Activated T-cell treated with anti-CD3 and anti-CD28 coated beads for 48 hours (primary cell): ENCODE measurements at regions not wholly inside any gene's neighbourhood (a gene's known extent, or its start where the extent isn't known, plus 50 kb on each side); places are given as distances from the start of the nearest gene placed in this dataset.

Experiments used
- DNase-seq: peaks from one replicate; pipeline ENCODE4 v3.0.0-alpha.2; 2020; ENCODE audit warnings: low read depth

DNA sequence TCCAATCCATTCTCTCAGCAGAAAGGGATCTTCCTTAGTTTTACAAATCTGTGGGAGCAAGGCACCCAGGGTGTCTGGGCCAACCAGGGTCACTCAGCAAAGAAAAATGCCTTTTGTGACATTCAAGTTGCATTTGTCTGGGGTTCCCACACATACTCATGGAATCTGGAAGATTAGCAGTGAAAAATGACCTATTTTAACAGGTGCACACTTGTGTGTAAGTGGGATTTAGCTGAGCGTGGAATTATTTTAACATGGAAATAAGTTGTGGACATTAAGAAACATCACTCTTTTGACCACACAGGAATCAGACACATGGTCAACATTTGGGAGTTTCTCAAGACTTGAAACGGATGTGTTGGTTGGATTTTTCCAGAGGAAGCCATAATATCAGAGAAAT, 234.9 kb downstream of the OPA1 start:
- DNase-seq = no peak

DNA sequence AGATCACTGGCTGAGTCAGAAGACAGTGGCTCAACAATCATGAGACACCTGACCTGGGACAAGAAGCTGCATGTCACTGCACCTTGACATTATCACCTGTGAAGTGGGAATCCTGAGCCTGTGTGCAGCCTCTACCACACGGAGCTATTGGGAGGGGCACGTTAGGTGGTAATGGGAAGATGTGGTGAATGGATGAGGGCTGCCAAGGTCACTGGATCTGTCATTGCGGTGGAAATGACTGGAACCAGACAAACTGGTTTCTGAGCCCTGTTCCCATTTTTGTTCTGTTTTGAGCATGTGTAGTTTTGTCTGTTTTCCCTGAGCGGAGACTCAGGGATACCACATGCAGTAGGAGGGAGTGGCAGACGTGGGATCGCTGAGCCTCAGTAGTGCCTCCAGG, 235.5 kb downstream of the OPA1 start:
- DNase-seq = no peak

DNA sequence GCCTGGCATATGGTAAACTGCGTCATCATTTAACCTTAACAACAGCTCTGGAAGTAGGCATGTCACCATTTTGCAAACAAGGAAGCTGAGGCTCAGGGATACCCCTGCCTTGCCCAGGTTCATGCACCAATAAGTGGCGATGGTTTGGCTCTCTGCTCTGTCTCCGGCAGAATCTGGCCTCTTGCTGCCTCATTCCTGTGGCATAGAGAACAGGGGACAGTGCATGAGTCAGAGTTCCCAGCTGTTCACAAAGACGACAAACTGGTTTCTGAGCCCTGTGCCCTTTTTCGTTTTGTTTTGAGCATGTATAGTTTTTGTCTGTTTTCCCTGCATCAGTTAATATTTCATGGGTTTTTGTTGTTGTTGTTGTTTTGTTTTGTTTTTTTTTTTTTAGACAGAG, 236.8 kb downstream of the OPA1 start:
- DNase-seq = no peak

DNA sequence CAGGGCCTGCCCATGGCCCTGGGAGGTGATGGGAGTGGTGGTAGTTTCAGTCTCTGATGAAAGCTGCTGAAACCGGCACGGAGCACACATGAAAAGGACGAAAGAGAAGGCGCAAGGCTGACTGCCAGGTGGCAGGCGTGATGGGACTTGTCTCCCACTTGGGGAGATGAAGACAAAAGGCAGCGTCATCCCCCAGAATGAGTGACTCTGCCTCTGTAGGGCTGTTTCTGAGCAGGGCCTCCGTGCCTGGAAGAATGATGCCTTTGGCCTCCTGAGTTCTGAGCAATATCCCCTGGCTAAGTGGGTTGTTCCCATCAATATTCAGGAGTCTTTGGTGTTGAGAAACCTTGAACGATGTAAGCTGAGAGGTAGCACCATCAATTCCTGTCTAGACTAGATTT, 237.8 kb downstream of the OPA1 start:
- no peak for DNase-seq

DNA sequence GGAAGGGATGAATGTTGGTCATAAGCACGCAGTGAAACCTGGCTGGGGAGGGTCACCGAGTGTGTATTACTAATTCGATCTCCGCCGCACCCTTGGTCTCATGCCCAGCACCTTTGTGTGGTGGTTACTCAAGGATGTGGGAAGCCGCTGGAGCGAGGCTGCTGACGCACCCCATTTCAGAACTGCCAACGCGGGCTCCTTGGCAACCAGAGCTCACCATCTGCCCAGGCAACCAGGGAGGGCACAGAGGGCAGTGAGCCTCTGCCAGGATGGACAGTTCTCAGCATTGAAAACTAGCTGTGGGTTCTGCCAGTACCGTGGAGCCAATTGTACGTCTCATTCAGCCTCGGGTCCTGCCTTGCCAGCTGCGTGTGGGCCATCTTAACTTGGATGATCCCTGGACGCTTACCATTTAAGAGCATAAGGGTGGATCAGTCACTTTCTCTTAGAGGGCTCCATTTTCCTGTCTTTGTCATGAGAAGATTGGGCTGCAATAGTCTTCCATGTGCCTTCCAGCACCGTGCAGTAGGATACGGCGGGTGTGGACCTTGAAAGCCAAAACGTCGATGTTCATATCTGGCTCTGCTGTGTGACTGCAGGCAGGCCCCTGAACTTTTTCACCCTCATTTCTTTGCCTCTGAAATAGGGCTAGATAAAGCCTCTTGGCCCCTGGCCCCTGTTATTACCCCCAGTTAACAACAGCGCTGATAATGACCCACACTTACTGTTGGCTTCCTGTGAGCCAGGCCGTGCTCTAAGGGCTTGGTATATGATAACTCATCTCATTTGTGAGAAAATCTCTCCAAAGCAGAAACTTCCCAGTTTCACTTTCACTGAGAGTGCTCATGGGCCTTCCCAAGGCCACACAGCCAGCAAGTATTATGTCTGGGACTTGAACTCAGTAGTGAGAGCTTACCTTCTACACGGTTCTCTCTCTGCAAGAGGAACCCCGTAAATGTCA, 238.8 kb downstream of the OPA1 start:
- DNase-seq = no peak

DNA sequence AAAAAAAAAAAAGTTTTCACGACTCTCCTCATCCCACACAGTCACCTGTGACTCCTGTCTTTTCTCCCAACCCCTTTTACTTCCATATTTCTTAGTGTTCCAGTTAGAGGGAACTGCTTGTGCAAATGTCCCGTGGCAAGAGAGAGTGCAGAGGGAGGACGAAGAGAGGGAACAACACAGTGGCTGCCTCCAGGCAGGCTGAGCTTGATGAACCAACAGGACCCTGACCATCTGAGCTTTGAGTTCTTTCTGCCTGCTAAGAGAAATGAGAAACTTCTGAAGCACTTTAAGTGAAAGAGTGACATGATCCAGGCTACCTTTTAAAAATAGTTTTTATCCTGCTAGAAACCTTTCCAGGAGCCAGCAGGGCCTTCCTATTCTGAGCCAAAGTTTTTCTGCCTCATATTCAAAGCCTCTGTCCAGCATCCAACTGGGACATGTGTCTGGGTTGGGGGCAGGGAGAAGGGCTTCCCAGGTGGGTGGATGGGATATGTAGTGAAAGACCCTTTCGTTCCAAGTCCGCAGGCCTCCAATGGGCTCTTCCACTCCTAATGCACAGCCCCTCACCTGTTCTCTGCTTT, 239.9 kb downstream of the OPA1 start:
- DNase-seq = no peak

DNA sequence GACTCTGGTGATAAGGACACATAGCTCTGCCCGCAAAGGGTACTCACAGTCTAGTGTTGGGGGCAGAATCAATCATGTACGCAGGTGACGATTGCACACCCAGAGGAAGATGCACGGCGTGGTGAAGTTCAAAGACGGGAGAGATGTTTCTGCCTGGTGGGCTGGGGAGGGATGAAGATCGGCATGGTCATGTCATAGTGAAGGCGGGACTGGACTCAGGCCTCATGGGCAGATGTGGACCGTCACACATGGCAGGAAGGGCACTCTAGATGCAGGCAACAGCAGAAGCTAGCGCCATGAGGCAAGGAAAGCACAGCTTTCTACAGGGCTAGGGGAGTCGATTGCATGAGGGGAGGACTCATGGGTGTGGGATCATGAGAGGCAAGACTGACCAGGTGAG, 240.6 kb downstream of the OPA1 start:
- no peak for DNase-seq

DNA sequence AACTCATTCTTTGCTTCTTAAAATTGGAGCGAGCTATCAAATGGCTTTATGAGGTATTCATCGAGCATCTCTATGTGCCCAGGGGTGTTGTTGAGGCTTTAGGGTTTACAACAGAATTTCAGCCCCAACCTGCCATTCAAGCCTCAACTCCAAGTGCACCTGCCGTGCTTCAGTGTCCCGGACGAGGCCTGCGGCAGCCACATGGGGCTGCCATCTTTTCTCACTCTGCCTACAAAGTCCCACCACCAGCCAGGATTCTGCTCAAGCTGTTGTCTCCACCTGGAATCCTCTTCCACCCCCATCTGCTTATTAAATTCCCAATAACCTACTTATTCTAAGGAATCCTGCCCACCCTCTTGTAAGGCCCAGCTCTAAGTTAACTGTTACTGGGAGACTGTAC, 242.4 kb downstream of the OPA1 start:
- no peak for DNase-seq

DNA sequence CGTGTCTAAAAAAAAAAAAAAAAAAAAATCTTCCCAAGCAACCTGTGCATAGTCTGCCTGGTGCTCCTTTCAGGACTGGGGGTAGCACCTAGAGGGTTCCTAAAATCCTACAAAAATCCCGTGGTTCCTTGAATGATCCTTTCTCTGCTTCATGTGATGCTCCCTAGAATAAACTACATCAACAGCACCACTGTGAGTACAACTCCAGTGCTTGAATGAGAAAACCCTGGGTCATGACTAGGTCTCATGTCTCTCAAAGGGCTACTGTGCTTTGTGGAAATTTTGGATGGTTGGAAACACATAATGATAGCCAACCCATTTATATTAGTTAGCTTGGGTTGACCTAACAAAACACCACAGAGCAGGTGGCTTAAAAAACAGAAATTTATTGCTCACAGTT, 243.5 kb downstream of the OPA1 start:
- DNase-seq = no peak

DNA sequence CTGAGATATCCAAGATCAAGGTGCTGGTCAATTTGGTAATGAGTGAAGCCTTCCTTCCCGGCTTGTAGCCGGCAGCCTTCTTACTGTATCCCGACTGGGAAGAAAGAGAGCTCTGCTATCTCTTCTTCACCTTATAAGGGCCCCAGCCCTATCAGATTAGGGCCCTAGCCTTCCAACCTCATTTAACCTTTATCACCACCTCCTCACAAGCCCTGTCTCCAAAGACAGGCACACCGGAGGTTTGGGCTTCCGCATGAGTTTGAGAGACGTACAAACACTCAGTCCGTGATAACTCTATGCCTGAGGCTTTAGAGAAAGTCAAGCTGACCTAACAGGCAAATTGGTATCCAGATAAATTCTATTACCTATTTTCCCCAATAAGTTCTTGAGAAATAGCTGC, 243.9 kb downstream of the OPA1 start:
- no peak for DNase-seq

DNA sequence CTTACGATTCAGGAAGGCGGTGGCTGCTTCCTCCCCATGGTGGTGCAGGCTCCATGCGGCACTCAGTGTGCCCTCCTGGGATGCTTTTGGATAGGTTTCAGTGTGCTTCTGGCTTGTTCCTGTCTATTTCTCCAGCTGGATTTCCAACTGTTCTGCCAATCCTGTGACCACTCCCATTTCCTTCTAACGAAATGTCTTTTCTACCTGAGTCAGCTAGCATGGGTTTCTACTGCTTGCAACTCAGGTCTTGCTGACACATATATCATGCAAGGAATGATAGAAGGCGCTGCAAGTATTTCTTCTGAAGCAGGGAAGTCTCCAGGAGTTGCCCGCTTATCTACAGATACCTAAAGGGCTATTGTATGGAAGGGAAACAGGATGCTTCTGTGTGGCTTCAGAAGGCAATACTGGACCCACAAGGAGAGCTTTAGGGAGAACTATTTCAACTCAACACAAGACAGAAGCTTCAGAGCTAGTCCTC, 244.4 kb downstream of the OPA1 start:
- no peak for DNase-seq

DNA sequence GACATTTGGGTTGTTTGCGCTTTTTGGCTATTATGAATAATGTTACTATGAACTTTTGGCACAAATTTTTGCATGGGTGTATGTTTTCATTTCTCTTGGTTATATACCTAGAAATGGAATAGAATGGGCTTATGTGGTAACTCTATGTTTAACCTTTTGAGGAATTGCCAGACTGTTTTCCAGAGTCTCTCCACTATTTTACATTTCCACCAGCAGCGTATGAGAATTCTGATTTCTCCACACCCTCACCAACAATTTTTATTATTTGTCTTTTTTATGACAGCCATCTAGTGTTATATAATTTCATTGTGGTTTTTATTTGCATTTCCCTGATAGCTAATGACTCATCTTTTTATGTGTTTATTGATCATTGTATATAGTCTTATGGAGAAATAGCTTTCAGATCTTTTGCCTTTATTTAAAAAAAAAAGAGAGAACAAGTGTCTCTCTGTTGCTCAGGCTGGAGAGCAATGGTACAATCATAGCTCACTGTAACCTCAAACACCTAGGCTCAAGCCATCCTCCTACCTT, 247.2 kb downstream of the OPA1 start:
- no peak for DNase-seq

DNA sequence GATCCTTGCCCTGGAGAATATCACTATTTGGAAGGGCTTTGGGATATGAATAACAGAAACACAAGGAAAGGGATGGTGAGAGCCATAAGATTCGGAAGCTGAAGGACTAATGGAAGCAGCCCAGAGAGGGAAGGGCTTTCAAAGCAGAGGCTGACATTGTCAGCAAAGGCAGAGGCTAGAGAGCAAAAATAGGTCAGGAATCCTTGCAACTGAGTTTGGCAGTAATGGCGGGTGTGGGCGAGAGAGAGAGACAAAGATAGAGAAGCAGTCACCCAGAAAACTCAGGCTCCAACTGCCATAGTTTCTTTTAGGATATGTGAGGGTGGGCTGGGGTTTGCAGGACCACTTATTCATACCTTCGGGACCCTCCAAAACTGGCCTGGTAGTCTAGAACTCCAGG, 248.6 kb downstream of the OPA1 start:
- DNase-seq = no peak

DNA sequence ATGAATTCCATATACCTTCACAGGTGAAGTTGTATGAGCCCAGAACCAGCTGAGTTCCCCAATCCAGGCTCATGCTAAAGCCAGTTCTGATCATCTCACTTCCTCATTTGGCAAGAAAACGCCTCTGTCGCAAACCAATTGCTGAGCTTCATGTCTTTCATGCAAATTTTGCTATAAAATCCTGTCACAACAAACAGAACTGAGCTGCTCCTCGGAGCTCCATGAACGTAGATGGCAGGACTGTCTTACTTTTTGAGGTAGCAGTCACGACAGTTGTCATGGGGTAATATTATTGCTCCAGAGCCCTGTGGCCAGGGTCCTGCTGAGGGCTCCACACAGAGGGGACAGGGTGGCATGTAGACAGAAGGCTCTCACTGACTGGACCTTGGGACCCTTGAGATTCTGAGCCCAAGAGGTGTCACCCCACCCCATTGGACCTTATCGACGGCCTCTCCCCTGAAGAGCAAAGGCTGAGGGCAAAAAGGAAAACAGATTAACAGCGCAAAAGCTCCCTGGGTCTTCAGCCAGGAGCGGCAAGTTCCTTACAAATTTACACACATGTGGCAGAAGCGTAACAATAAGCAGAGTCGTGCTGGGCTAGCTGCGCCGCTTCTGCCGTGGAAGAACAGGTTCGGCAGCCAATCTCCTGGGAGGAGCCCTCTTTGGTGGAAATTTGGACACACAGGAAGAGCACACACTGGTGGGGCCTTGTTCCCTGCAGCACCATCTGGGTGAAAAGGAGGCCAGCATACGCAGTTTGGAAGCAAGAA, 249.2 kb downstream of the OPA1 start:
- no peak for DNase-seq

DNA sequence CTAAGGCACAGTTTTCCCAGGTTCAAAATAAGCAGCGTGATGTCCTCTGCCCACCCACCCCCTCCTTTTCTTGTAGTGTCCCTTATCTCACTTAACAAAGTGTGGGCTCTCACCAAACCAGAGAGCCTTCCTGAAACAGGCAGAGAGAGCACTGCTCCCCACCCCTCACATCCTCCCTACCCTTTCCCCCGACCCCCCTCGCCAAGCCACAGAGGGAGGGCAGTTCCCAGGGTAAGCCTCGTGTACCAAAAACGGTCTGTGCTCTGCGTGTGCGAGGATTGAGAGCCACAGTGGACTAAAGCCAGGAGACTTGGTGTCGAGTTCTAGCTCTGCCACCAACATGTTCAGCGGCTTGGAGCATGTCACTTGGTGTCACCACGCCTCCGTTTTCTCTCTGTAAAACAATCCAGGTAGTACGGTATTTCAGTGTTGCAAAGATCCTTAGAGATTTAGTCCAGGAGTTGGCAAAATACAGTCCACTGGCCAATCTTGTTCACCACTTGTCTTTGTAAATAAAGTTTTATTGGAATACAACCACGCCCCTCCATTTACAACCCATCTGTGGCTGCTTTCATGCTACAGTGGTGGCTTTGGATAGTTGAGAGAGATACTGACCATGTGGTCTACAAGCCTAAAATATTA, 249.9 kb downstream of the OPA1 start:
- DNase-seq = no peak

DNA sequence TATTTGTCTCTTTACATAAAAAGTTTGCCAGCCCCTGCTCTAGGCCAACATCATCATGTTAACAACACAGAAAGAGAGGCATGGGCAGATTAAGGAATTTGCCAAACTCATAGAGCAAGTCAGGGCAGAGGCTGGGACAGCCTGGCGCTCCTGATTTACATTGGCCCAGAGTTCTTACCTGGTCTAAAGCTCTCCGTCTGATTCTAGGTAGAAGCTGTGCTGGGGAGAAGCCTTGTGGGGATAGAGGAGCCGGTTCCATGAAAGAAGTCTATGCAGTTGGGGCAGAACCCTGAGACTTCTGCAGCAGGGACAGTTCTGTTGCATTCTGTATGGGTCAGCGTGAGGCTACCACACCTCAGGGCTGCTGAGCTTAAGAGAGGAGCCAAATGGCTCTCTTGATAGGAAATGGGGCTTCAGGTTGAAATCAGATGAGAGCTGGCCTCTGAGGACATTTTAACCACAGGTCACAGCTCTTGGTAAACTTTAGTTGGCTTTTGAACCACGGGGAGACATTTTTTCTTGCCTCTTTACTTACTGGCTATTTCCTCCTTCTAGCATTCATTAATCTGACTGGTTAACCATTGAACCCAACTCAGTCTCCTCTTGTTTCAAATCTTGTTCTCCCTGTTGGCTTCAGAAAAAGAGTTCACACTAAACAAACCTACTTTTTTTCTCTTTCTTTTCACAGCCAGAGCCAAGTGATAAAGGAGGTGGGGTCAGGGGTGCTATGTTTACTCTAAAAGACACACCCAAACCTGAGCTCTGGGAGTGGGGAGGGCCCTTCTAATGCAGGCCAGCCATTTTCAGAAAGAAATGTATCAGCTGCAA, 250.7 kb downstream of the OPA1 start:
- DNase-seq = no peak

DNA sequence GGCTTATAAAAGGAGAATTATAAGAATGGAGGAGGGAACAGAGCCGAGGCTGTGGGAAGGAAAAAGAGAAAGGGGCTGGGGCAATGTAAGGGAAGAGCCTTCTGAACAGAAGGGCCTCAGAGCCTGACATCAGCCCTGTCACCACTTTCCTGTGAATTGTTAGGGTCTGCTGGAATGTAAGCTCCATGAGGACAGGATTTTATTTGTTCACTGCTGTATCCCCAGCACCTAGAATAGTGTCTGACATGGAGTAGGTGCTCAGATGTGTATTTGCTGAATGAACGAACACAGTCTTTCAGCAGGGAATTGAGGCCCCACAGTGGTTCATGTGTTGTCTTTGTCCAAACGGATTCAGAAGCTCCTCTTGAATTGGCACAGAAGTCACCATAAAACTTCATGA, 251.5 kb downstream of the OPA1 start:
- no peak for DNase-seq

DNA sequence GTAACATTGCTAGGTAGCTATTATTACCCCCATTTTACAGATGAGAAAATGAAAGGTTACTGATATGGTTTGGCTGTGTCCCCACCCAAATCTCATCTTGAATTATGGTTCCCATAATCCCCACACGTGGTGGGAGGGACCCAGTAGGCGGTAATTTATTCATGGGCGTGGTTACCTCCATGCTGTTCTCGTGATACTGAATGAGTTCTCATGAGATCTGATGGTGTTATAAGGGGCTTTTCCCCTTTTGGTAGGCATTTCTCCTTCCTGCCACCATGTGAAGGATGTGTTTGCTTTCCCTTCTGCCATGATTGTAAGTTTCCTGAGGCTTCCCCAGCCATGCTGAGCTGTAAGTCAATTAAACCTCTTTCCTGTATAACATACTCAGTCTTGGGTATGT, 252.1 kb downstream of the OPA1 start:
- DNase-seq = no peak

DNA sequence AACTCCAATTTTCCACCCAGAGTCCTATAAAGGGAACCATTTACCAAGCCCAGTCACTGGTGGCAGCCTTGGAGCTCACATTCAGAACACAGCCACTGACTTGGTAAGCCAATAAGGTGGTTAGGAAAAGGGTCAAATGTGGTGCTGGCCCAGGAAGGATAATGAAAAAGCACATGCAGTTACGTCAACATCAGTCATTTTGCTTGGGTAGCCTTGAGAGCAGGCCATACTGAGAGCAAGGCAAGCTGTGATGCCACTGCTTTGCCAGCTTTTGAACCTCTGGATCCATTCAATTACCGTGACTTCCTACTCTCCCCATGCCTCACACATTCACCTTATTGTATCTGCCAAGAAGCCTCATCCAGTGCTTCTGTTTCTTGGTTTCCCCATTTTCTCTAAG, 253.6 kb downstream of the OPA1 start:
- no peak for DNase-seq

DNA sequence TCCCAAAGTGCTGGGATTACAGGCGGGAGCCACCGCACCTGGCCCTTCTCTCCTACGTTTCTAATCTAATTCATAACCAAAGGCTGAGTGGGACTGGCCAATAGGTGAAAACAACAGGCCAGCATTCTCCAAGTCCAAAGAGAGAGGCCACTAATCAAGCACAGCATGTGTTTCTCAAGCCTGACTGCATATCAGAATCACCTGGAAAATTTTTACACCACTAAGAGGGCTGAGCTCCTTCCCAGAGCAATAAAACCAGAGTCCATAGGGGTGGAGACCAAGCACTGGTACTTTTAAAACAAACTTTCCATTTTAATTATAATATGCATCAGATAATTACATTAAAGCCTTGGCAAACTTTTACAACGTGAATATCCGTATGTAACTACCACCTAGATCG, 254.4 kb downstream of the OPA1 start:
- no peak for DNase-seq

DNA sequence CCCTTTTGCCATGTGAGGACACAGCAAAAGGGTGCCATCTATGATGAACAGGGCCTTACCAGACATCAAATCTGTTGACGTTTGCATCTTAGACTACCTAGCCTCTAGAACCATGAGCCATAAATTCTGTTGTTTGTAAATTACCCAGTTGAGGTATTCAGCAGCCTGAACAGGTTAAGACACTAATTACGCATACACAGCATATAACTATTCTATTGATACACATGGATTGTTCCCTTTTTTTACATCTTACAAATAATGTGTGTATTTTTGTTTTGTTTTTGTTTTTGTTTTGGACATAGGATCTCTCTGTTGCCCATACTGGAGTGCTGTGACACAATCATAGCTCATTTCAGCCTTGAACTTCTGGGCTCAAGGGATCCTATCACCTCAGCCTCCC, 255.5 kb downstream of the OPA1 start:
- DNase-seq = no peak
